ENCODE measurements at regions not wholly inside any gene's neighbourhood (a gene's known extent, or its start where the extent isn't known, plus 50 kb on each side); places are given as distances from the start of the nearest gene placed in this dataset.

DNA sequence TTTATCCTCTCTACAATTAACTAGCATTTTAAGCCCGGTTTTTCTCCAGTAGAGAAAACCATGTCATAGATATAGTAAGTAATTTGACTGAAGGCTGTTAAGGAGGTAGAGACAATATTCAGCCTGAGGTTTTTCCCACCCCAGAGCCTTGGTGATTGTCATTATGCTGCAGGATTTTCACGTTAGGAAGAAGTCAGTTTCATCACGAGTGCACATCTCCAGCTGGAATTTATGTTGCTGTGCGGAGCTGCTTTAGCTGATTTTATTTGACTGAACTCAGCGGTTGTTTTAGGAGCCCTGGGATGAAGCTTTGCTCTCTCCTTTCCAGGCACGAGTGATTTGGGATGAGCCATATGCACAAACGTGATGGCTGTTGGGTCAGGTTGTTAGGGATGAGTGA, 271.3 kb upstream of the RGMA start:
- FAIRE-seq (no peak), ATAC-seq (no peak), DNase-seq (ENCODE audit: extremely low read depth in 1 of 4, low spot score in 3 of 4) (no peak)
- TF ChIP-seq, protein P1, sequence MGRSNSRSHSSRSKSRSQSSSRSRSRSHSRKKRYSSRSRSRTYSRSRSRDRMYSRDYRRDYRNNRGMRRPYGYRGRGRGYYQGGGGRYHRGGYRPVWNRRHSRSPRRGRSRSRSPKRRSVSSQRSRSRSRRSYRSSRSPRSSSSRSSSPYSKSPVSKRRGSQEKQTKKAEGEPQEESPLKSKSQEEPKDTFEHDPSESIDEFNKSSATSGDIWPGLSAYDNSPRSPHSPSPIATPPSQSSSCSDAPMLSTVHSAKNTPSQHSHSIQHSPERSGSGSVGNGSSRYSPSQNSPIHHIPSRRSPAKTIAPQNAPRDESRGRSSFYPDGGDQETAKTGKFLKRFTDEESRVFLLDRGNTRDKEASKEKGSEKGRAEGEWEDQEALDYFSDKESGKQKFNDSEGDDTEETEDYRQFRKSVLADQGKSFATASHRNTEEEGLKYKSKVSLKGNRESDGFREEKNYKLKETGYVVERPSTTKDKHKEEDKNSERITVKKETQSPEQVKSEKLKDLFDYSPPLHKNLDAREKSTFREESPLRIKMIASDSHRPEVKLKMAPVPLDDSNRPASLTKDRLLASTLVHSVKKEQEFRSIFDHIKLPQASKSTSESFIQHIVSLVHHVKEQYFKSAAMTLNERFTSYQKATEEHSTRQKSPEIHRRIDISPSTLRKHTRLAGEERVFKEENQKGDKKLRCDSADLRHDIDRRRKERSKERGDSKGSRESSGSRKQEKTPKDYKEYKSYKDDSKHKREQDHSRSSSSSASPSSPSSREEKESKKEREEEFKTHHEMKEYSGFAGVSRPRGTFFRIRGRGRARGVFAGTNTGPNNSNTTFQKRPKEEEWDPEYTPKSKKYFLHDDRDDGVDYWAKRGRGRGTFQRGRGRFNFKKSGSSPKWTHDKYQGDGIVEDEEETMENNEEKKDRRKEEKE (IDR thresholded peaks at IDR 0.05; ENCODE audit: borderline replicate concordance in 1 of 2, control insufficient read depth in 1 of 2, low read depth in 2 of 2, low read length in 1 of 2) = no peak
- TF ChIP-seq NFRKB (IDR thresholded peaks at IDR 0.05; ENCODE audit: low read depth) (no peak), MCM5 (IDR thresholded peaks at IDR 0.05; ENCODE audit: low read depth) (no peak), NUFIP1 (IDR thresholded peaks at IDR 0.05; ENCODE audit: partially characterized antibody) (no peak)
- TF ChIP-seq, protein P2, sequence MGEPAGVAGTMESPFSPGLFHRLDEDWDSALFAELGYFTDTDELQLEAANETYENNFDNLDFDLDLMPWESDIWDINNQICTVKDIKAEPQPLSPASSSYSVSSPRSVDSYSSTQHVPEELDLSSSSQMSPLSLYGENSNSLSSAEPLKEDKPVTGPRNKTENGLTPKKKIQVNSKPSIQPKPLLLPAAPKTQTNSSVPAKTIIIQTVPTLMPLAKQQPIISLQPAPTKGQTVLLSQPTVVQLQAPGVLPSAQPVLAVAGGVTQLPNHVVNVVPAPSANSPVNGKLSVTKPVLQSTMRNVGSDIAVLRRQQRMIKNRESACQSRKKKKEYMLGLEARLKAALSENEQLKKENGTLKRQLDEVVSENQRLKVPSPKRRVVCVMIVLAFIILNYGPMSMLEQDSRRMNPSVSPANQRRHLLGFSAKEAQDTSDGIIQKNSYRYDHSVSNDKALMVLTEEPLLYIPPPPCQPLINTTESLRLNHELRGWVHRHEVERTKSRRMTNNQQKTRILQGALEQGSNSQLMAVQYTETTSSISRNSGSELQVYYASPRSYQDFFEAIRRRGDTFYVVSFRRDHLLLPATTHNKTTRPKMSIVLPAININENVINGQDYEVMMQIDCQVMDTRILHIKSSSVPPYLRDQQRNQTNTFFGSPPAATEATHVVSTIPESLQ (CRISPR knock-in tag; IDR thresholded peaks at IDR 0.05) = no peak
- H3K27ac ChIP-seq (ENCODE audit: extremely low read depth, low read depth, low read length) = no peak overlapping the region
- H3K36me3 ChIP-seq (ENCODE audit: control insufficient read depth, insufficient read depth, low read length) = no peaks in the 10 kb centered on the region
- no peak overlapping the region for H3K4me3 ChIP-seq
- H3K9me3 ChIP-seq (replicated peaks; ENCODE audit: control insufficient read depth, insufficient read depth, low read depth, low read length) = no peaks in the 10 kb centered on the region
- H3K9me1 ChIP-seq (ENCODE audit: control insufficient read depth, insufficient read depth, low read length) = no peaks in the 10 kb centered on the region
- 1% methylated on average over 7 of the region's 7 CpGs for WGBS (ENCODE audit: insufficient coverage, low coverage, missing lambda C conversion rate)
- intact Hi-C loops (cut with micrococcal nuclease) (no loop called here), in situ Hi-C loops (cut with MboI) (no loop called here)
- ChIA-PET POLR2A (no interaction called here), CTCF (ENCODE audit: low intra/inter-chr PET ratio) (no interaction called here)
- H3K4me1 ChIP-seq (replicated peaks in 1 of 2; ENCODE audit: control insufficient read depth in 2 of 2, insufficient read depth in 2 of 2, low read length in 2 of 2) = no peaks in the 10 kb centered on the region
- H3K79me2 ChIP-seq (ENCODE audit: control insufficient read depth, insufficient read depth, low read length) = no peaks in the 10 kb centered on the region
- no TSS peak for BruUV-seq (replicated peaks)
- no peak overlapping the region for H3K9ac ChIP-seq (ENCODE audit: insufficient read depth in 1 of 2, low read depth in 2 of 2, low read length in 2 of 2)
- no peak overlapping the region for H3K4me2 ChIP-seq (ENCODE audit: insufficient read depth, low read length)
- H3K27me3 ChIP-seq (ENCODE audit: control insufficient read depth in 2 of 2, insufficient read depth in 2 of 2, low read length in 2 of 2) = peaks cover 0 to 7% of the 10 kb centered on the region in 2 experiments; a peak in 1 of 5 replicates
- no peak overlapping the region for H2AFZ ChIP-seq (ENCODE audit: low read depth, low read length)
- H4K20me1 ChIP-seq (replicated peaks; ENCODE audit: control insufficient read depth, insufficient read depth, low read length) = no peaks in the 10 kb centered on the region

Data from K562 (cell line).